Heart right ventricle (tissue), 16 donors: ENCODE measurements at regions not wholly inside any gene's neighbourhood (a gene's known extent, or its start where the extent isn't known, plus 50 kb on each side); places are given as distances from the start of the nearest gene placed in this dataset.

Source experiments
- ATAC-seq, 8 donors: fragments of 200-7000 bp; cut with Tn5 transposase; one replicate each; pipeline ENCODE4 v1.9.1; 2020; ENCODE audit warnings: mild to moderate bottlenecking in 8 of 8, moderate library complexity in 8 of 8, moderate number of reproducible peaks in 1 of 8
- DNase-seq, 2 donors: peaks; one replicate each; pipeline ENCODE4 v3.0.0-alpha.2; 2020
- H3K27ac ChIP-seq, 10 donors: fragments of 200-600 bp; sonication (generic) in 2 of 10; one replicate each; pipeline versions ENCODE4 v1.5.0 to v1.8.0; 2020 to 2022; ENCODE audit warnings: mild to moderate bottlenecking in 3 of 10
- H3K27me3 ChIP-seq, 7 donors: fragments of 200-600 bp; one replicate each; pipeline ENCODE4 v1.8.0; 2021 to 2022; ENCODE audit warnings: mild to moderate bottlenecking in 2 of 7
- H3K36me3 ChIP-seq, 9 donors: fragments of 200-600 bp; sonication (generic) in 1 of 9; one replicate each; pipeline versions ENCODE4 v1.5.0 to v1.8.0; 2020 to 2022; ENCODE audit warnings: mild to moderate bottlenecking in 2 of 9
- H3K4me1 ChIP-seq, 9 donors: fragments of 200-600 bp; sonication (generic) in 1 of 9; one replicate each; pipeline versions ENCODE4 v1.5.0 to v1.8.0; 2020 to 2022; ENCODE audit warnings: mild to moderate bottlenecking in 4 of 9
- H3K4me3 ChIP-seq, 10 donors: fragments of 200-600 bp; sonication (generic) in 2 of 10; one replicate each; pipeline versions ENCODE4 v1.5.0 to v1.8.0; 2020 to 2022; ENCODE audit warnings: mild to moderate bottlenecking in 7 of 10, moderate library complexity in 2 of 10
- H3K9me3 ChIP-seq, 11 donors: fragments of 200-600 bp in 10 of 11; sonication (generic) in 2 of 11; one replicate each; pipeline versions ENCODE4 v1.5.0 to v1.8.0; 2013 to 2022; ENCODE audit warnings: mild to moderate bottlenecking in 2 of 11, control low read depth in 1 of 11, moderate library complexity in 1 of 11
- WGBS, 2 donors: extraction: QIAGEN DNeasy Blood & Tissue Kit; methylation state at CpG; one replicate each; pipeline ENCODE4 v1.1.7; 2013; ENCODE audit warnings: inconsistent platforms in 1 of 2; 5-methylcytosine and 5-hydroxymethylcytosine counted together
- intact Hi-C, 10 donors: fragments of 100-400 bp; cut with DNase I; formaldehyde crosslinking; loops; one replicate each; pipeline versions ENCODE4 v1.11.1 to v1.14.2; 2022
- TF ChIP-seq, protein P1 (sequence below), 9 donors: fragments of 200-600 bp; sonication (generic) in 2 of 9; IDR thresholded peaks; one replicate each; pipeline versions ENCODE4 v1.5.0 to v1.8.0; 2021 to 2022; ENCODE audit warnings: antibody characterized with exemption in 9 of 9, mild to moderate bottlenecking in 5 of 9, moderate library complexity in 1 of 9
- donor health status: Arrhythmogenic right ventricular cardiomyopathy.
- donor health status: ischemic (EF 13 %, LVEDD 7.1; RV severe dilation, severe dysfunction).
- donor health status: healthy with polysubstance abuse.
- donor health status: DM: no; HTN: yes; CAD: no.
- donor health status: DM: no; HTN: no; CAD: no.
- donor health status: ischemic (EF 25% LVEDD 6.9; RV normal size, moderate dysfunction).
- donor health status: ischemic (EF 25% LVEDD 5.7; RV mildly dilated, moderate dysfunction).
- donor health status: healthy.
- donor health status: DM: yes; HTN: yes; CAD: no.
- donor health status: Ischemic cardiomyopathy.
- donor health status: ischemic (EF 35%, LVEDD 5.7; RV mildly dilated, moderate dysfunction).
- donor health status: nonischemic (EF 11% LVEDD 7.7; RV severe dilation, severe dysfunction).
- donor health status: DM: yes; HTN: yes; CAD: no.
- donor health status: PGD.
- donor health status: ischemic (EF 29% LVEDD 5.4; RV normal size, mild dysfunction).
- donor health status: nonischemic (EF 23%, LVEDD 6.1; RV moderate dilation, normal function).

GRCh38 chr9:80146466-80146865, 574.7 kb downstream of the TLE4 start:
- no peak for DNase-seq
- TF ChIP-seq, protein P1, sequence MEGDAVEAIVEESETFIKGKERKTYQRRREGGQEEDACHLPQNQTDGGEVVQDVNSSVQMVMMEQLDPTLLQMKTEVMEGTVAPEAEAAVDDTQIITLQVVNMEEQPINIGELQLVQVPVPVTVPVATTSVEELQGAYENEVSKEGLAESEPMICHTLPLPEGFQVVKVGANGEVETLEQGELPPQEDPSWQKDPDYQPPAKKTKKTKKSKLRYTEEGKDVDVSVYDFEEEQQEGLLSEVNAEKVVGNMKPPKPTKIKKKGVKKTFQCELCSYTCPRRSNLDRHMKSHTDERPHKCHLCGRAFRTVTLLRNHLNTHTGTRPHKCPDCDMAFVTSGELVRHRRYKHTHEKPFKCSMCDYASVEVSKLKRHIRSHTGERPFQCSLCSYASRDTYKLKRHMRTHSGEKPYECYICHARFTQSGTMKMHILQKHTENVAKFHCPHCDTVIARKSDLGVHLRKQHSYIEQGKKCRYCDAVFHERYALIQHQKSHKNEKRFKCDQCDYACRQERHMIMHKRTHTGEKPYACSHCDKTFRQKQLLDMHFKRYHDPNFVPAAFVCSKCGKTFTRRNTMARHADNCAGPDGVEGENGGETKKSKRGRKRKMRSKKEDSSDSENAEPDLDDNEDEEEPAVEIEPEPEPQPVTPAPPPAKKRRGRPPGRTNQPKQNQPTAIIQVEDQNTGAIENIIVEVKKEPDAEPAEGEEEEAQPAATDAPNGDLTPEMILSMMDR (IDR thresholded peaks at IDR 0.05) = peak in 4 of 9 donors; percentile 7 to 20 (median 14)
- Histone ChIP-seq H3K4me3 (no peak overlapping the region), H3K27ac (no peak overlapping the region), H3K36me3 (no peaks in the 10 kb centered on the region), H3K27me3 (no peaks in the 10 kb centered on the region), H3K9me3 (peaks cover 0 to 23% (median 0%) of the 10 kb centered on the region in 11 donors), H3K4me1 (no peaks in the 10 kb centered on the region)
- no peak for ATAC-seq
- intact Hi-C loops = no loop called here
- WGBS, 2 donors = 24 to 44% methylated on average over 1 of the region's 1 CpG

DNA sequence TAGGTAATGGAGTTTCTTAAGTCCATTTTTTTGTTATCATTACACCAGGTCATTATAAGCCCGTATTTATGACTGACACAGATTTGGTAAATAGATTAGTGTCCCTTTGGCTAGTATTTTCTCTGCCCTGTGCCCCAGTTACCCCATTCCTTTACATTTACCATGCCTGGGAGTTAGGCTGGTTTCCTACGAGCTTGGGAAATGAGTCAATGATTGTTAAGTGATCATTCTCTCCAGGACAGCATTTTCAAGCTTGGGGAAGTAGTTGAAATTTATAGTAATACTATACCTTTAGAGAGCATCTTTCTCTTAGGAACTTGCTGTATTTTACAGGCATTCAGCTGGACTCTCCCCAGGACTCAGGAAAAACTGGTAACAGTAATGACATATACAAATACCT, 573.1 kb downstream of the TLE4 start:
- intact Hi-C loops = no loop called here
- 86 to 90% methylated on average over 2 of the region's 2 CpGs for WGBS, 2 donors
- Histone ChIP-seq H3K36me3 (no peaks in the 10 kb centered on the region), H3K9me3 (peaks cover 0 to 11% (median 0%) of the 10 kb centered on the region in 11 donors), H3K4me1 (no peaks in the 10 kb centered on the region), H3K4me3 (no peak overlapping the region), H3K27ac (no peak overlapping the region), H3K27me3 (no peaks in the 10 kb centered on the region)
- ATAC-seq = no peak
- TF ChIP-seq, protein P1 (IDR thresholded peaks at IDR 0.05) = no peak
- no peak for DNase-seq

DNA sequence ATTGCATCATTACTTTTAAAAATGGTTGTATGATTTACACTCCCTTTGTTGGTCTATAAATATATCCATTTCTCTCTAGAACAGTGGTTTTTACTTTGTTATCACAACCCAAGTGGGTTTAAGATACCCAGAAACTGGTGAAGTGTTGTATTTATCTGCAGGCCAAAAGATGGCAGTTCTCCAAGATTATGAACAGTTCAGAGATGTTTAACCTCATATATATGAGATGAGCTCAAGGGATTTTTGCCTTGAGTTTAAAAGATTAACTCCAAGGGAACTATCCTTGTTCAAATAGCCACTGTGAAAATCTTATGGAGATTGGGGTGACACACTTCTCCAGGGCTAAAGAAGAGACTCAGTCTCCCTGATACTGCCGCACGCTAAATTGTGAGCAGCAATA, 572.6 kb downstream of the TLE4 start:
- DNase-seq = no peak
- Histone ChIP-seq H3K27ac (no peak overlapping the region), H3K4me1 (no peaks in the 10 kb centered on the region), H3K27me3 (no peaks in the 10 kb centered on the region), H3K4me3 (no peak overlapping the region), H3K36me3 (no peaks in the 10 kb centered on the region), H3K9me3 (peaks cover 0 to 6% (median 0%) of the 10 kb centered on the region in 11 donors)
- TF ChIP-seq, protein P1 (IDR thresholded peaks at IDR 0.05) = no peak
- intact Hi-C loops = no loop called here
- WGBS, 2 donors = 95 to 99% methylated on average over 2 of the region's 2 CpGs
- no peak for ATAC-seq

- no peak overlapping the region for H3K4me3 ChIP-seq
- H3K4me1 ChIP-seq = no peaks in the 10 kb centered on the region
- intact Hi-C loops = no loop called here
- no peak for DNase-seq
- TF ChIP-seq, protein P1 (IDR thresholded peaks at IDR 0.05) = no peak
- WGBS, 2 donors = 85 to 94% methylated on average over 3 of the region's 3 CpGs
- H3K9me3 ChIP-seq = peaks cover 0 to 1% (median 0%) of the 10 kb centered on the region in 11 donors
- ATAC-seq = no peak
- H3K27me3 ChIP-seq = no peaks in the 10 kb centered on the region
- H3K36me3 ChIP-seq = no peaks in the 10 kb centered on the region
- no peak overlapping the region for H3K27ac ChIP-seq
These were observed 572.1 kb downstream of the TLE4 start for GRCh38 chr9:80143899-80144298.
